ENCODE measurements at regions not wholly inside any gene's neighbourhood (a gene's known extent, or its start where the extent isn't known, plus 50 kb on each side); places are given as distances from the start of the nearest gene placed in this dataset.

DNA sequence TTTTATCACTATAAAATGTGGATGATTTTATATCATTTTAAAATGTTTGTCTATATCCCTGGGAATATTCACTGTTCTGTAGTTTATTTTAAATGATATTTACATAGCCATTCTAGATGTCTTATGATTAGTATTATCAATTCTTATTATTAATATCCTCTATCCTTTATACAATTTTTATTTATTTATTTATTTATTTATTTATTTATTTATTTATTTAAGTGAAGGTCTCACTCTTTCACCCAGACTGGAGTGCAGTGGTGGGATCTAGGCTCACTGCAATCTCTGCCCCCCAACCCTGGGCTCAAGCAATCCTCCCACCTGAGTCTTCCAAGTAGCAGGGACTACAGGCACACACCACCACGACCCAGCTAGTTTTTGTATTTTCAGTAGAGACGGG is 1848.9 kb downstream of the EFNA5 start:
- WGBS (ENCODE audit: low lambda C conversion rate, missing lambda C conversion rate) = 81% methylated on average over 2 of the region's 2 CpGs
- H3K9me3 ChIP-seq (ENCODE audit: low read depth) = no peaks in the 10 kb centered on the region

GRCh38 chr5:105817914-105818313 is 1852.8 kb downstream of the EFNA5 start:
- 69% methylated on average over 2 of the region's 2 CpGs for WGBS (ENCODE audit: low lambda C conversion rate, missing lambda C conversion rate)
- no peak overlapping the region for H3K4me2 ChIP-seq
- no peaks in the 10 kb centered on the region for H3K9me3 ChIP-seq (ENCODE audit: low read depth)
- no peak for TF ChIP-seq EZH2phosphoT487 (IDR thresholded peaks at IDR 0.05; ENCODE audit: low read depth, severe bottlenecking, unreplicated experiment)
- no peak for TF ChIP-seq EZH2 (IDR thresholded peaks at IDR 0.05; ENCODE audit: borderline replicate concordance)
- TF ChIP-seq, protein P1, sequence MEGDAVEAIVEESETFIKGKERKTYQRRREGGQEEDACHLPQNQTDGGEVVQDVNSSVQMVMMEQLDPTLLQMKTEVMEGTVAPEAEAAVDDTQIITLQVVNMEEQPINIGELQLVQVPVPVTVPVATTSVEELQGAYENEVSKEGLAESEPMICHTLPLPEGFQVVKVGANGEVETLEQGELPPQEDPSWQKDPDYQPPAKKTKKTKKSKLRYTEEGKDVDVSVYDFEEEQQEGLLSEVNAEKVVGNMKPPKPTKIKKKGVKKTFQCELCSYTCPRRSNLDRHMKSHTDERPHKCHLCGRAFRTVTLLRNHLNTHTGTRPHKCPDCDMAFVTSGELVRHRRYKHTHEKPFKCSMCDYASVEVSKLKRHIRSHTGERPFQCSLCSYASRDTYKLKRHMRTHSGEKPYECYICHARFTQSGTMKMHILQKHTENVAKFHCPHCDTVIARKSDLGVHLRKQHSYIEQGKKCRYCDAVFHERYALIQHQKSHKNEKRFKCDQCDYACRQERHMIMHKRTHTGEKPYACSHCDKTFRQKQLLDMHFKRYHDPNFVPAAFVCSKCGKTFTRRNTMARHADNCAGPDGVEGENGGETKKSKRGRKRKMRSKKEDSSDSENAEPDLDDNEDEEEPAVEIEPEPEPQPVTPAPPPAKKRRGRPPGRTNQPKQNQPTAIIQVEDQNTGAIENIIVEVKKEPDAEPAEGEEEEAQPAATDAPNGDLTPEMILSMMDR (IDR thresholded peaks at IDR 0.05; ENCODE audit: poor library complexity) = no peak
- no peaks in the 10 kb centered on the region for H3K27me3 ChIP-seq
- no peaks in the 10 kb centered on the region for H3K4me1 ChIP-seq (ENCODE audit: insufficient read depth)
- H3K36me3 ChIP-seq (replicated peaks; ENCODE audit: insufficient read depth, low read depth) = no peaks in the 10 kb centered on the region
- no peak overlapping the region for H3K4me3 ChIP-seq
- no peaks in the 10 kb centered on the region for H3K9me2 ChIP-seq (replicated peaks; ENCODE audit: insufficient read depth)
- no peaks in the 10 kb centered on the region for H3K79me2 ChIP-seq
- DNase-seq (ENCODE audit: low spot score) = no peak
- no peak overlapping the region for H2AFZ ChIP-seq
- no peak overlapping the region for H3K27ac ChIP-seq
- H4K20me1 ChIP-seq (ENCODE audit: insufficient read depth, poor library complexity, severe bottlenecking) = no peaks in the 10 kb centered on the region

More for the DNA sequence above, 1848.9 kb downstream of the EFNA5 start:
- no peaks in the 10 kb centered on the region for H3K36me3 ChIP-seq (replicated peaks; ENCODE audit: insufficient read depth, low read depth)
- no peaks in the 10 kb centered on the region for H3K27me3 ChIP-seq
- H4K20me1 ChIP-seq (ENCODE audit: insufficient read depth, poor library complexity, severe bottlenecking) = no peaks in the 10 kb centered on the region
- H3K9me2 ChIP-seq (replicated peaks; ENCODE audit: insufficient read depth) = no peaks in the 10 kb centered on the region
- DNase-seq (ENCODE audit: low spot score) = no peak
- no peak overlapping the region for H3K4me3 ChIP-seq
- H3K79me2 ChIP-seq = no peaks in the 10 kb centered on the region
- H3K4me1 ChIP-seq (ENCODE audit: insufficient read depth) = no peaks in the 10 kb centered on the region
- no peak overlapping the region for H2AFZ ChIP-seq
- TF ChIP-seq, protein P1 (IDR thresholded peaks at IDR 0.05; ENCODE audit: poor library complexity) = no peak
- no peak for TF ChIP-seq EZH2phosphoT487 (IDR thresholded peaks at IDR 0.05; ENCODE audit: low read depth, severe bottlenecking, unreplicated experiment)
- no peak for TF ChIP-seq EZH2 (IDR thresholded peaks at IDR 0.05; ENCODE audit: borderline replicate concordance)
- no peak overlapping the region for H3K27ac ChIP-seq
- H3K4me2 ChIP-seq = no peak overlapping the region

- no peaks in the 10 kb centered on the region for H3K79me2 ChIP-seq
- H2AFZ ChIP-seq = no peak overlapping the region
- H3K4me2 ChIP-seq = no peak overlapping the region
- no peaks in the 10 kb centered on the region for H3K27me3 ChIP-seq
- no peak overlapping the region for H3K4me3 ChIP-seq
- no peaks in the 10 kb centered on the region for H3K9me2 ChIP-seq (replicated peaks; ENCODE audit: insufficient read depth)
- WGBS (ENCODE audit: low lambda C conversion rate, missing lambda C conversion rate) = 81% methylated on average over 3 of the region's 3 CpGs
- no peak overlapping the region for H3K27ac ChIP-seq
- TF ChIP-seq EZH2 (IDR thresholded peaks at IDR 0.05; ENCODE audit: borderline replicate concordance) (no peak), EZH2phosphoT487 (IDR thresholded peaks at IDR 0.05; ENCODE audit: low read depth, severe bottlenecking, unreplicated experiment) (no peak)
- TF ChIP-seq, protein P1 (IDR thresholded peaks at IDR 0.05; ENCODE audit: poor library complexity) = no peak
- no peaks in the 10 kb centered on the region for H4K20me1 ChIP-seq (ENCODE audit: insufficient read depth, poor library complexity, severe bottlenecking)
- H3K4me1 ChIP-seq (ENCODE audit: insufficient read depth) = no peaks in the 10 kb centered on the region
- DNase-seq (ENCODE audit: low spot score) = no peak
- no peaks in the 10 kb centered on the region for H3K9me3 ChIP-seq (ENCODE audit: low read depth)
- H3K36me3 ChIP-seq (replicated peaks; ENCODE audit: insufficient read depth, low read depth) = no peaks in the 10 kb centered on the region
Measured at GRCh38 chr5:105817416-105817815, 1853.3 kb downstream of the EFNA5 start.

DNA sequence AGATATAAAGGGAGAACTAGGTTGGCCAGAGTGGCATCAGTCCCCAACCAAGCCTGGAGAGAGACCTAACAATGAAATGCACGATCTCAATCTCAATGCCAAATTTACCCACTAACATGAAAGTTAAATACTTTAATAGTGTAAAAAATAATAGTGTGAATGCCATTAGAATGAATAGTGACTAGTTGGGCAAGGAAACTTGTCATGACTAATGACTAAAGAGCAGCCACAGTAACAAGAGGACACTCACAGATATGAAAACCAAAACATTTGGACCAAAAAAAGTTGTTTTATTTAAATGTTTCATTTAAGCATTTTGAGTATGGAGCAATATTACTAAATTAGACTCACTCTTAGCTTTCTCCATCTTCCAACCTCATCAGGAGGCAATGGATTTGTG is 1853.8 kb downstream of the EFNA5 start:
- no peak overlapping the region for H3K4me3 ChIP-seq
- no peak for TF ChIP-seq EZH2 (IDR thresholded peaks at IDR 0.05; ENCODE audit: borderline replicate concordance)
- no peak for TF ChIP-seq EZH2phosphoT487 (IDR thresholded peaks at IDR 0.05; ENCODE audit: low read depth, severe bottlenecking, unreplicated experiment)
- TF ChIP-seq, protein P1 (IDR thresholded peaks at IDR 0.05; ENCODE audit: poor library complexity) = no peak
- no peaks in the 10 kb centered on the region for H3K36me3 ChIP-seq (replicated peaks; ENCODE audit: insufficient read depth, low read depth)
- no peaks in the 10 kb centered on the region for H3K27me3 ChIP-seq
- DNase-seq (ENCODE audit: low spot score) = no peak
- WGBS (ENCODE audit: low lambda C conversion rate, missing lambda C conversion rate) = 92% methylated on average over 1 of the region's 1 CpG
- H3K4me2 ChIP-seq = no peak overlapping the region
- H2AFZ ChIP-seq = no peak overlapping the region
- H4K20me1 ChIP-seq (ENCODE audit: insufficient read depth, poor library complexity, severe bottlenecking) = no peaks in the 10 kb centered on the region
- no peaks in the 10 kb centered on the region for H3K79me2 ChIP-seq
- no peaks in the 10 kb centered on the region for H3K9me2 ChIP-seq (replicated peaks; ENCODE audit: insufficient read depth)
- H3K9me3 ChIP-seq (ENCODE audit: low read depth) = no peaks in the 10 kb centered on the region
- H3K27ac ChIP-seq = no peak overlapping the region
- no peaks in the 10 kb centered on the region for H3K4me1 ChIP-seq (ENCODE audit: insufficient read depth)
